ENCODE measurements at regions not wholly inside any gene's neighbourhood (a gene's known extent, or its start where the extent isn't known, plus 50 kb on each side); places are given as distances from the start of the nearest gene placed in this dataset.

GRCh38 chr2:65818873-65819451 lies 386.6 kb upstream of the SPRED2 start:
- H4K20me1 ChIP-seq (ENCODE audit: insufficient read depth, low read length), result no peaks in the 10 kb centered on the region
- H3K4me3 ChIP-seq (replicated peaks in 1 of 3; ENCODE audit: insufficient read depth in 1 of 3, low read depth in 2 of 3, low read length in 3 of 3), result no peak overlapping the region
- no peaks in the 10 kb centered on the region for H3K36me3 ChIP-seq (replicated peaks in 1 of 2; ENCODE audit: control insufficient read depth in 1 of 2, insufficient read depth in 2 of 2, low read length in 2 of 2)
- BruUV-seq (replicated peaks), result no TSS peak
- H3K27ac ChIP-seq (ENCODE audit: extremely low read length, insufficient read depth, low read length), result no peak overlapping the region
- TF ChIP-seq TFDP1 (CRISPR knock-in tag; IDR thresholded peaks at IDR 0.05; ENCODE audit: borderline replicate concordance) (no peak), ZBTB20 (CRISPR knock-in tag; IDR thresholded peaks at IDR 0.05; ENCODE audit: borderline replicate concordance, low read depth) (no peak), HNF1B (CRISPR knock-in tag; IDR thresholded peaks at IDR 0.05) (no peak), KDM3A (CRISPR knock-in tag; IDR thresholded peaks at IDR 0.05; ENCODE audit: low read depth) (no peak), MYNN (CRISPR knock-in tag; IDR thresholded peaks at IDR 0.05; ENCODE audit: low read depth) (no peak), THAP9 (CRISPR knock-in tag; IDR thresholded peaks at IDR 0.05; ENCODE audit: borderline replicate concordance) (no peak), NPAS2 (CRISPR knock-in tag; IDR thresholded peaks at IDR 0.05; ENCODE audit: borderline replicate concordance) (no peak), PCBP2 (optimal IDR thresholded peaks at IDR 0.05; ENCODE audit: low read depth, low read length, poor library complexity, severe bottlenecking) (no peak), DDIT3 (CRISPR knock-in tag; IDR thresholded peaks at IDR 0.05) (no peak), CREM (IDR thresholded peaks at IDR 0.05) (no peak), CREM (CRISPR knock-in tag; IDR thresholded peaks at IDR 0.05) (no peak), IRF2 (CRISPR knock-in tag; IDR thresholded peaks at IDR 0.05) (no peak)
- 8% methylated on average over 3 of the region's 3 CpGs for WGBS (ENCODE audit: low lambda C conversion rate)
- H2AFZ ChIP-seq (ENCODE audit: low read length), result no peak overlapping the region
- ATAC-seq, result no peak
- no peaks in the 10 kb centered on the region for H3K9me3 ChIP-seq (ENCODE audit: low read length)
- H3K9ac ChIP-seq (ENCODE audit: insufficient read depth, low read depth, low read length), result no peak overlapping the region
- H3K4me2 ChIP-seq (ENCODE audit: low read depth, low read length), result no peak overlapping the region
- FAIRE-seq, result no peak
- in situ Hi-C loops (cut with HindIII; ENCODE audit: extremely low pct_ligation_motif_present, low pct_unique_long_range_greater_than_20kb), result no loop called here
- ChIA-PET POLR2A (no interaction called here), CTCF (ENCODE audit: low intra/inter-chr PET ratio, low total read pairs) (no interaction called here)
- no peak for DNase-seq (ENCODE audit: low spot score)
- no peaks in the 10 kb centered on the region; a peak in 1 of 5 replicates for H3K27me3 ChIP-seq (ENCODE audit: control insufficient read depth in 1 of 2, insufficient read depth in 2 of 2, low read length in 2 of 2)
- H3K4me1 ChIP-seq (ENCODE audit: insufficient read depth, low read length), result no peaks in the 10 kb centered on the region
- intact Hi-C loops (cut with micrococcal nuclease; ENCODE audit: unreplicated experiment), result no loop called here
- H3K79me2 ChIP-seq (ENCODE audit: insufficient read depth, low read length), result no peaks in the 10 kb centered on the region
